A549 (cell line): ENCODE measurements at regions not wholly inside any gene's neighbourhood (a gene's known extent, or its start where the extent isn't known, plus 50 kb on each side); places are given as distances from the start of the nearest gene placed in this dataset.

Experiments used
- ATAC-seq, 2 experiments: fragments of 200-7000 bp in 1 of 2; fragments of >200 bp in 1 of 2; cut with Nextera tagmentation in 1 of 2; cut with Tn5 transposase in 1 of 2; 3 replicates each; pipeline versions ENCODE4 v1.8.0 to v1.9.1; 2018 to 2020; ENCODE audit warnings: mild to moderate bottlenecking in 1 of 2, moderate library complexity in 1 of 2
- CTCF ChIA-PET: fragments of 300-600 bp; sonication (Branson Sonifier 250); formaldehyde crosslinking; extraction: SDS; loops from one replicate; lab custom pipeline; 2021; ENCODE audit warnings: antibody characterized with exemption, inconsistent platforms; lab: Yijun Ruan, JAX
- POLR2A ChIA-PET: fragments of 350-600 bp; formaldehyde crosslinking; extraction: SDS; loops from one replicate; lab custom pipeline; 2021; ENCODE audit warnings: antibody characterized with exemption, inconsistent platforms; lab: Yijun Ruan, JAX
- DNase-seq, 2 experiments: peaks; one replicate each; pipeline versions ENCODE4 v3.0.0 to v3.0.0-alpha.2; 2011 to 2016; ENCODE audit warnings: low read depth in 1 of 2, low spot score in 1 of 2
- FAIRE-seq: peaks from 2 replicates; lab custom pipeline; 2011; peaks lifted over from hg19 to GRCh38; lab: Jason Lieb, UNC
- H3K27ac ChIP-seq, 2 experiments: fragments of >200 bp; sonication (Bioruptor Twin); formaldehyde crosslinking; 3 replicates each; pipeline ENCODE4 v1.5.1; 2016 to 2017
- H3K4me1 ChIP-seq: fragments of >200 bp; sonication (Bioruptor Twin); formaldehyde crosslinking; 3 replicates; pipeline ENCODE4 v1.6.1; 2016
- H3K4me2 ChIP-seq: fragments of >200 bp; sonication (Bioruptor Twin); formaldehyde crosslinking; 3 replicates; pipeline ENCODE4 v1.6.1; 2016
- H3K4me3 ChIP-seq: fragments of >200 bp; sonication (Bioruptor Twin); formaldehyde crosslinking; 3 replicates; pipeline ENCODE4 v1.5.1; 2016
- H3K9me3 ChIP-seq: fragments of >200 bp; sonication (Bioruptor Twin); formaldehyde crosslinking; 3 replicates; pipeline ENCODE4 v1.6.1; 2016
- BHLHE40 ChIP-seq: IDR thresholded peaks from 2 replicates; pipeline ENCODE4 v1.6.1; 2012; ENCODE audit warnings: low read depth, low read length, inconsistent platforms
- CTCF ChIP-seq: fragments of >200 bp; sonication (Bioruptor Twin); formaldehyde crosslinking; IDR thresholded peaks from 3 replicates; pipeline ENCODE4 v1.5.1; 2016
- EHF ChIP-seq: fragments of 250-450 bp; sonication (Bioruptor Pico); IDR thresholded peaks from 2 replicates; pipeline ENCODE4 v1.5.0; 2020; ENCODE audit warnings: mild to moderate bottlenecking
- FOSB ChIP-seq: fragments of 250-450 bp; sonication (Bioruptor Pico); IDR thresholded peaks from 2 replicates; pipeline ENCODE4 v1.5.0; 2020; ENCODE audit warnings: mild to moderate bottlenecking, moderate library complexity
- HOXA7 ChIP-seq: fragments of 250-450 bp; sonication (Bioruptor Pico); IDR thresholded peaks from 2 replicates; pipeline ENCODE4 v1.5.0; 2020; ENCODE audit warnings: mild to moderate bottlenecking, moderate library complexity
- NR3C1 ChIP-seq: fragments of >200 bp; sonication (Bioruptor Twin); formaldehyde crosslinking; IDR thresholded peaks from 3 replicates; pipeline ENCODE4 v1.6.1; 2017
- PBX3 ChIP-seq: IDR thresholded peaks from 2 replicates; pipeline ENCODE4 v1.6.1; 2012
- POLR2A ChIP-seq: IDR thresholded peaks from 2 replicates; pipeline ENCODE4 v1.6.1; 2012; ENCODE audit warnings: mild to moderate bottlenecking, low read length
- REST ChIP-seq: fragments of 200-600 bp; sonication (generic); IDR thresholded peaks from 2 replicates; pipeline ENCODE4 v1.6.1; 2016; ENCODE audit warnings: antibody characterized with exemption, mild to moderate bottlenecking, moderate library complexity
- SMC3 ChIP-seq: fragments of >200 bp; sonication (Bioruptor Twin); formaldehyde crosslinking; IDR thresholded peaks from 3 replicates; pipeline ENCODE4 v1.6.1; 2018; ENCODE audit warnings: inconsistent platforms
- SREBF2 ChIP-seq: fragments of 450-650 bp; IDR thresholded peaks from 2 replicates; pipeline ENCODE4 v1.6.1; 2014; ENCODE audit warnings: mild to moderate bottlenecking, moderate library complexity
- USF2 ChIP-seq: fragments of 450-650 bp; IDR thresholded peaks from 2 replicates; pipeline ENCODE4 v1.6.1; 2014; ENCODE audit warnings: antibody characterized with exemption
- ZC3H11A ChIP-seq: fragments of 450-650 bp; IDR thresholded peaks from 2 replicates; pipeline ENCODE4 v1.6.1; 2014; ENCODE audit warnings: antibody characterized with exemption, mild to moderate bottlenecking
- ZNF302 ChIP-seq: fragments of 250-450 bp; sonication (Bioruptor Pico); IDR thresholded peaks from 2 replicates; pipeline ENCODE4 v1.9.0; 2021; ENCODE audit warnings: inconsistent platforms, mild to moderate bottlenecking, moderate library complexity
- ZSCAN20 ChIP-seq: fragments of 250-450 bp; sonication (Bioruptor Pico); IDR thresholded peaks from 2 replicates; pipeline ENCODE4 v1.8.0; 2022; ENCODE audit warnings: mild to moderate bottlenecking, moderate library complexity
- WGBS: methylation state at CpG from one replicate; pipeline ENCODE4 v1.1.6; 2017; ENCODE audit errors: missing lambda C conversion rate; 5-methylcytosine and 5-hydroxymethylcytosine counted together

- no peaks in the 10 kb centered on the region for H3K9me3 ChIP-seq
- DNase-seq (no peak), FAIRE-seq (no peak), ATAC-seq (no peak)
- POLR2A ChIA-PET: no interaction called here
- no peak overlapping the region for H3K4me3 ChIP-seq
- no peaks in the 10 kb centered on the region for H3K4me1 ChIP-seq
- H3K27ac ChIP-seq: no peak overlapping the region
- TF ChIP-seq SREBF2 (no peak), POLR2A (no peak), USF2 (no peak)
- CTCF ChIA-PET: no interaction called here
- 2% methylated on average over 2 of the region's 2 CpGs for WGBS
- H3K4me2 ChIP-seq: no peak overlapping the region
These were observed 759.8 kb upstream of the MDGA2 start for GRCh38 chr14:48435221-48435620.

GRCh38 chr14:48430805-48431204 lies 755.4 kb upstream of the MDGA2 start:
- Histone ChIP-seq H3K4me3 (no peak overlapping the region), H3K9me3 (no peaks in the 10 kb centered on the region), H3K4me1 (no peaks in the 10 kb centered on the region), H3K4me2 (no peak overlapping the region), H3K27ac (no peak overlapping the region)
- ChIA-PET POLR2A (no interaction called here), CTCF (no interaction called here)
- 19% methylated on average over 5 of the region's 5 CpGs for WGBS
- DNase-seq (no peak), FAIRE-seq (no peak), ATAC-seq (no peak)
- no peak for TF ChIP-seq REST

- CTCF ChIA-PET: interaction anchor here (0.6 kb wide), 2 partner anchors 34 to 481 kb away, joined by 3 to 6 read pairs; no protein-coding TSS in a partner anchor
- no peak for ATAC-seq
- POLR2A ChIA-PET: no interaction called here
- no peaks in the 10 kb centered on the region for H3K9me3 ChIP-seq
- FAIRE-seq: no peak
- H3K27ac ChIP-seq: no peak overlapping the region
- no peak for DNase-seq
- no peak overlapping the region for H3K4me3 ChIP-seq
- TF ChIP-seq EHF (CRISPR knock-in tag): no peak
- no peak for TF ChIP-seq SMC3
- no peak for TF ChIP-seq PBX3
- TF ChIP-seq HOXA7 (CRISPR knock-in tag): no peak
- no peak for TF ChIP-seq CTCF
- TF ChIP-seq BHLHE40: no peak
- TF ChIP-seq ZSCAN20 (CRISPR knock-in tag): no peak
- no peak for TF ChIP-seq FOSB (CRISPR knock-in tag)
- no peak for TF ChIP-seq ZC3H11A
- TF ChIP-seq NR3C1: no peak
- TF ChIP-seq ZNF302 (CRISPR knock-in tag): no peak
- no peaks in the 10 kb centered on the region for H3K4me1 ChIP-seq
- no peak overlapping the region for H3K4me2 ChIP-seq
- 3% methylated on average over 2 of the region's 2 CpGs for WGBS
These were observed 754.1 kb upstream of the MDGA2 start for GRCh38 chr14:48429512-48429911.
